Bronchial epithelial cell (primary cell): ENCODE measurements at regions not wholly inside any gene's neighbourhood (a gene's known extent, or its start where the extent isn't known, plus 50 kb on each side); places are given as distances from the start of the nearest gene placed in this dataset.

Experiments
- DNase-seq: peaks from one replicate; pipeline ENCODE4 v3.0.0-alpha.2; 2010; ENCODE audit warnings: low read depth
- FAIRE-seq: peaks from 2 replicates; lab custom pipeline; 2011; peaks lifted over from hg19 to GRCh38; lab: Jason Lieb, UNC
- H3K27me3 ChIP-seq: 2 replicates; pipeline ENCODE4 v1.5.1; 2011; ENCODE audit warnings: low read length; ENCODE audit not compliant: control insufficient read depth, insufficient read depth
- H3K36me3 ChIP-seq: 2 replicates; pipeline ENCODE4 v1.5.1; 2011; ENCODE audit warnings: low read length; ENCODE audit not compliant: control insufficient read depth, insufficient read depth
- H3K4me3 ChIP-seq: 2 replicates; pipeline ENCODE4 v1.5.1; 2011; ENCODE audit warnings: mild to moderate bottlenecking, low read depth, low read length, control low read depth
- CTCF ChIP-seq: IDR thresholded peaks from 2 replicates; pipeline ENCODE4 v1.5.1; 2011; ENCODE audit warnings: mild to moderate bottlenecking, moderate library complexity, low read length, control low read depth, inconsistent platforms; ENCODE audit not compliant: insufficient read depth, severe bottlenecking

- no peak for TF ChIP-seq CTCF
- Histone ChIP-seq H3K4me3 (no peak overlapping the region), H3K27me3 (no peaks in the 10 kb centered on the region), H3K36me3 (no peaks in the 10 kb centered on the region)
- no peak for FAIRE-seq
- DNase-seq = no peak
Observed at GRCh38 chr2:163367825-163368582, 367.8 kb downstream of the FIGN start.

DNA sequence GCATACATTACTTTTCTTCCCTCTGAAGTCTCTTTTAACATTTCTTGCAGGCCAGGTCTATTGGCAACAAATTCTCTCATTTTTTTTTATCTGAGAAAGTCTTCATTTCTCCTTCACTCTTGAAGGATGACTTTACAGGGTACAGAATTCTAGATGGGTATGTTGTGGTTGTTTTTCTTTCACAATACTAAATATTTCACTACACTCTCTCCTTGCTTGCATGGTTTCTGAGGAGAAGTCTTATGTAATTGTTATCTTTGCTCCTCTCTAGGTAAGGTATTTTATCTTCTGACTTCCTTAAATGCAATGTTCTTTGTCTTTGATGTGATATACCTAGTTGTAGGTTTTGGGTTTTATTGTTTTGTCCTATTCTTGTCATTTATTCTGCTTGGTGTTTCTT is 371.1 kb downstream of the FIGN start:
- H3K27me3 ChIP-seq = no peaks in the 10 kb centered on the region
- no peak overlapping the region for H3K4me3 ChIP-seq
- FAIRE-seq = no peak
- DNase-seq = no peak
- TF ChIP-seq CTCF = no peak
- H3K36me3 ChIP-seq = no peaks in the 10 kb centered on the region

DNA sequence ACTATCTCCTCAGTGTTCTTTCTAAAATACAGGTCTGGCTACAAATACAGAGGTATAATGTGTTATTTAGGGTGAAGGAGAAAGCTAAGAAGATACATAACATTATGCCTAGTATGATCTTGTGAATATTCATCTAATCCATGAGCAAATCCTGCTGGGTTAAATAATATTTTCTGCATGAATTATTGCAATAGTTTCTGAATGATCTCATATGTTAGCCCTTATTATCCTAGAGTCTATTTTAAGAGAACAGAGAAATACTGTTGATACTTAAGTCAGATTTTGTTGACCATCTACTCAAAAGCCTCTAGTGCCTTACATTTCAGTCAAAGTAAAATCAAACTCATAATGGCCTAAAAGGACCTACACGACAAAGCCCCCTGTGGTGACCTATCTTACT is 382.3 kb downstream of the FIGN start:
- H3K4me3 ChIP-seq = no peak overlapping the region
- H3K36me3 ChIP-seq = no peaks in the 10 kb centered on the region
- TF ChIP-seq CTCF = no peak
- DNase-seq (no peak), FAIRE-seq (no peak)
- no peaks in the 10 kb centered on the region for H3K27me3 ChIP-seq

GRCh38 chr2:163351966-163352365 is 383.8 kb downstream of the FIGN start:
- Histone ChIP-seq H3K27me3 (no peaks in the 10 kb centered on the region), H3K4me3 (no peak overlapping the region), H3K36me3 (no peaks in the 10 kb centered on the region)
- DNase-seq (no peak), FAIRE-seq (no peak)
- no peak for TF ChIP-seq CTCF

- DNase-seq = no peak
- FAIRE-seq = no peak
- Histone ChIP-seq H3K27me3 (no peaks in the 10 kb centered on the region), H3K36me3 (no peaks in the 10 kb centered on the region), H3K4me3 (no peak overlapping the region)
- no peak for TF ChIP-seq CTCF
Observed at GRCh38 chr2:163351143-163351542, 384.7 kb downstream of the FIGN start.
